Mesendoderm (in vitro differentiated cells): ENCODE measurements at regions not wholly inside any gene's neighbourhood (a gene's known extent, or its start where the extent isn't known, plus 50 kb on each side); places are given as distances from the start of the nearest gene placed in this dataset.

Source experiments
- DNase-seq: peaks from one replicate; pipeline ENCODE4 v3.0.0; 2013
- H2AK5ac ChIP-seq: 2 replicates; pipeline ENCODE4 v1.6.1; 2013; ENCODE audit warnings: low read length, inconsistent platforms
- H2BK120ac ChIP-seq: 2 replicates; pipeline ENCODE4 v1.6.1; 2013; ENCODE audit warnings: low read depth, mild to moderate bottlenecking, low read length, moderate library complexity, mixed read lengths
- H2BK15ac ChIP-seq: replicated peaks from 2 replicates; pipeline ENCODE4 v1.6.1; 2013; ENCODE audit warnings: low read depth, mild to moderate bottlenecking, moderate library complexity
- H2BK5ac ChIP-seq: 2 replicates; pipeline ENCODE4 v1.6.1; 2013; ENCODE audit warnings: low read length, inconsistent platforms
- H3K18ac ChIP-seq: 2 replicates; pipeline ENCODE4 v1.6.1; 2013; ENCODE audit warnings: mild to moderate bottlenecking, low read length, mixed read lengths
- H3K23ac ChIP-seq: one replicate; pipeline ENCODE4 v1.6.1; 2013; ENCODE audit warnings: low read length
- H3K27ac ChIP-seq: 2 replicates; pipeline ENCODE4 v1.5.1; 2013; ENCODE audit warnings: low read depth, mild to moderate bottlenecking, inconsistent platforms, low read length, moderate library complexity
- H3K27me3 ChIP-seq: 2 replicates; pipeline ENCODE4 v1.6.1; 2013; ENCODE audit warnings: low read length, control low read depth, mild to moderate bottlenecking, inconsistent platforms; ENCODE audit not compliant: insufficient read depth, poor library complexity
- H3K36me3 ChIP-seq: 2 replicates; pipeline ENCODE4 v1.6.1; 2013; ENCODE audit warnings: low read length, inconsistent platforms; ENCODE audit not compliant: control insufficient read depth, insufficient read depth
- H3K4ac ChIP-seq: one replicate; pipeline ENCODE4 v1.6.1; 2013; ENCODE audit warnings: low read depth, mild to moderate bottlenecking, low read length, moderate library complexity
- H3K4me1 ChIP-seq: 2 replicates; pipeline ENCODE4 v1.6.1; 2013; ENCODE audit warnings: low read depth, low read length, inconsistent platforms; ENCODE audit not compliant: control insufficient read depth
- H3K4me2 ChIP-seq: 2 replicates; pipeline ENCODE4 v1.6.1; 2013; ENCODE audit warnings: low read length
- H3K4me3 ChIP-seq: 2 replicates; pipeline ENCODE4 v1.5.1; 2013; ENCODE audit warnings: mild to moderate bottlenecking, low read length
- H3K56ac ChIP-seq: one replicate; pipeline ENCODE4 v1.6.1; 2013; ENCODE audit warnings: low read length
- H3K79me1 ChIP-seq: 2 replicates; pipeline ENCODE4 v1.6.1; 2013; ENCODE audit warnings: low read length, inconsistent platforms
- H3K79me2 ChIP-seq: 2 replicates; pipeline ENCODE4 v1.6.1; 2013; ENCODE audit warnings: mild to moderate bottlenecking, low read length; ENCODE audit not compliant: control insufficient read depth, insufficient read depth
- H3K9ac ChIP-seq: 2 replicates; pipeline ENCODE4 v1.6.1; 2013; ENCODE audit warnings: low read length, inconsistent platforms
- H4K5ac ChIP-seq: one replicate; pipeline ENCODE4 v1.6.1; 2013; ENCODE audit warnings: low read length
- H4K8ac ChIP-seq: one replicate; pipeline ENCODE4 v1.6.1; 2013; ENCODE audit warnings: low read depth, mild to moderate bottlenecking, control low read depth, low read length, moderate library complexity
- WGBS: extraction: QIAGEN DNeasy Blood & Tissue Kit; methylation state at CpG from one replicate; pipeline ENCODE4 v1.1.7; 2013; ENCODE audit warnings: low lambda C conversion rate, missing lambda C conversion rate; ENCODE audit not compliant: insufficient coverage; ENCODE audit errors: extremely low coverage; 5-methylcytosine and 5-hydroxymethylcytosine counted together

DNA sequence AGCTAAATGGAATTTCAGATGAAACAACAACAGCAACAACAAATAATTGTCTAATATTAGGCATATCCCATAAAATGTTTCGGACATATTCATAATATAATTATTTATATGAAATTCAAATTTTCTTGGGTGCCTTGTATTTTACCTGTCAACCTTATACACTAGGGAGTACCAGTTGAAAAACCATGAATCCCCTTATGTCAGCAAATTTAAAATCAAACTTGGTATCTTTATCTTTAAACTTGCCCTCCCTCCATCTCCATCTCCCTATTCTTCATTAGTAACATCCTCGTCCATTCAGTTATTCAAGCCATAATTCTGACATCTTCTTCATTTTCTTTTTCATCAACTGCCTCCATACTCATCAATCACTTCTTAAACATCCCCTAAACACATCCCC, 974.5 kb upstream of the HS3ST1 start:
- Histone ChIP-seq H3K9ac (no peak overlapping the region), H3K27ac (no peak overlapping the region), H3K18ac (no peak overlapping the region), H2BK5ac (no peak overlapping the region), H3K4ac (no peak overlapping the region), H2BK15ac (no peak overlapping the region), H4K5ac (no peak overlapping the region), H4K8ac (no peak overlapping the region), H3K4me2 (no peak overlapping the region), H2AK5ac (no peak overlapping the region), H3K4me3 (no peak overlapping the region), H3K56ac (no peak overlapping the region), H3K79me1 (no peaks in the 10 kb centered on the region), H3K36me3 (no peaks in the 10 kb centered on the region), H2BK120ac (no peak overlapping the region), H3K23ac (no peak overlapping the region), H3K27me3 (no peaks in the 10 kb centered on the region), H3K79me2 (no peaks in the 10 kb centered on the region), H3K4me1 (no peaks in the 10 kb centered on the region)
- no peak for DNase-seq
- WGBS: no CpG with 5 or more reads among the region's 2 CpGs

DNA sequence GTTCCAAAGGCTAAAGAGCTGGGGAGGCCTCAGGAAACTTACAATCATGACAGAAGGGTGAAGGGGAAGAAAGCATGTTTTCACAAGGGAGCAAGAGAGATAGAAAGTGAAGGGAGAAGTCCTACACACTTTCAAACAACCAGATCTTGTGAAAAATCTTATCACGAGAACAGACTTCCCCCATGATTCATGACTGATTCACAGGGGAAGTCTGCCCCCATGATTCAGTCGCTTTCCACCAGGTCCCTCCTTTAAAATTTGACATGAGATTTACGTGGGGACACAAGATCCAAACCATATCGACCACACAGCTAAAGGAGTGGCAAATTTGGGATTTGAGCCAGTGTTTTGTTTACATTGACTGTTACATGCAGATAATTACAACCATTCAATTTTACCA, 971.1 kb upstream of the HS3ST1 start:
- DNase-seq: no peak
- Histone ChIP-seq H3K18ac (no peak overlapping the region), H3K79me2 (no peaks in the 10 kb centered on the region), H3K27ac (no peak overlapping the region), H4K5ac (no peak overlapping the region), H3K36me3 (no peaks in the 10 kb centered on the region), H3K4ac (no peak overlapping the region), H3K23ac (no peak overlapping the region), H4K8ac (no peak overlapping the region), H2BK120ac (no peak overlapping the region), H3K9ac (no peak overlapping the region), H3K56ac (no peak overlapping the region), H3K27me3 (no peaks in the 10 kb centered on the region), H3K4me1 (no peaks in the 10 kb centered on the region), H2BK5ac (no peak overlapping the region), H2AK5ac (no peak overlapping the region), H2BK15ac (no peak overlapping the region), H3K4me2 (no peak overlapping the region), H3K79me1 (no peaks in the 10 kb centered on the region), H3K4me3 (no peak overlapping the region)
- no CpG with 5 or more reads among the region's 4 CpGs for WGBS

DNA sequence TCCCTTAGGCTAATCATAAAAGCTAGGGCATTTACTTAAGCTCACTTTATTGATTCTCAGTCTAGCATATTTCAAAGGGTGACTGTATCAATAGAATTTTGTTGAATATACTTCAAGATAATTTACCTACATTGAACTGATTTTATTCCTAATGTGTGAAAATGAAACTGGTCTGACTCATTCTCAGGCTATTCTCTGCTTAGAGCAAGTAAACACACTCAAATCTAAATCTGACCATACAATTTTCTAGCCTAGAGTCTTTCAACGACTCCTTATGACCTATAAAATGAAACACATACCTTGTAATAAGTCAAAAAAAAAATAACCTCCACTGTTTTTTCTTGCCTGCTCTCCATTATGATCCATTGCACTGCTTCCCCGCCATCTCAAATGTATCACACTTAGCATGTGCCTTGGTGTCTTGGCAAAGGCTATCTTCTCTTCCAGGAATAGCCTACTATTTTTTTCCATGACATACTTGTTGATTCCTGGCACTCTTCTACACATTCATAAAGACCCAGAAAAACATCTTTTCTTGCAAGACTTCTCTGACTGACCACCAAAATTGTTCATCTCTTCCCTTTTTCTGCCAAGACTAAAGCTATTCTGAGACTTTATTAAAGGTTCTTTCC, 965.1 kb upstream of the HS3ST1 start:
- Histone ChIP-seq H3K56ac (no peak overlapping the region), H3K9ac (no peak overlapping the region), H3K27ac (no peak overlapping the region), H2BK120ac (no peak overlapping the region), H4K5ac (no peak overlapping the region), H3K23ac (no peak overlapping the region), H3K4me3 (no peak overlapping the region), H2BK5ac (no peak overlapping the region), H3K4me2 (no peak overlapping the region), H3K79me2 (no peaks in the 10 kb centered on the region), H4K8ac (no peak overlapping the region), H3K4me1 (no peaks in the 10 kb centered on the region), H2AK5ac (no peak overlapping the region), H2BK15ac (no peak overlapping the region), H3K79me1 (no peaks in the 10 kb centered on the region), H3K18ac (no peak overlapping the region), H3K36me3 (no peaks in the 10 kb centered on the region), H3K27me3 (no peaks in the 10 kb centered on the region), H3K4ac (no peak overlapping the region)
- no peak for DNase-seq
- WGBS: no CpG with 5 or more reads among the region's 2 CpGs

DNA sequence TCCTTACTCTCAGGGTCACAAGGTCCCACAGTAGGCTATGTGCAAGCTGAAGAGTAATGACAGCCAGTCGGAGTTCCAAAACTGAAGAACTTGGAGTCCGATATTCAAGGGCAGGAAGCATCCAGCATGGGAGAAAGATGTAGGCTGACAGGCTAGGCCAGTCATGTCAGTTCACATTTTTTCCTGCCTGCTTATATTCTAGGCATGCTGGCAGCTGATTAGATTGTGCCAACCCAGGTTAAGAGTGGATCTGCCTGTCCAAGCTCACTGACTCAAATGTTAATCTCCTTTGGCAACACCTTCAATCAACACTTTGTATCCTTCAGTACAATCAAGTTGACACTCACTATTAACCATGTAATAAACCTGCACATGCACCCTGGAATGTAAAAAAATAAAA, 960.9 kb upstream of the HS3ST1 start:
- no peak overlapping the region for H3K18ac ChIP-seq
- no peak overlapping the region for H4K5ac ChIP-seq
- H3K79me2 ChIP-seq: no peaks in the 10 kb centered on the region
- no peak overlapping the region for H3K9ac ChIP-seq
- H3K4me1 ChIP-seq: no peaks in the 10 kb centered on the region
- no peak overlapping the region for H3K56ac ChIP-seq
- H2BK15ac ChIP-seq: no peak overlapping the region
- no peak overlapping the region for H3K4ac ChIP-seq
- no CpG with 5 or more reads among the region's 2 CpGs for WGBS
- H3K27me3 ChIP-seq: no peaks in the 10 kb centered on the region
- H2AK5ac ChIP-seq: no peak overlapping the region
- DNase-seq: no peak
- no peak overlapping the region for H2BK120ac ChIP-seq
- H3K36me3 ChIP-seq: no peaks in the 10 kb centered on the region
- H2BK5ac ChIP-seq: no peak overlapping the region
- H3K79me1 ChIP-seq: no peaks in the 10 kb centered on the region
- no peak overlapping the region for H3K4me3 ChIP-seq
- H3K23ac ChIP-seq: no peak overlapping the region
- H3K27ac ChIP-seq: no peak overlapping the region
- H3K4me2 ChIP-seq: no peak overlapping the region
- no peak overlapping the region for H4K8ac ChIP-seq

DNA sequence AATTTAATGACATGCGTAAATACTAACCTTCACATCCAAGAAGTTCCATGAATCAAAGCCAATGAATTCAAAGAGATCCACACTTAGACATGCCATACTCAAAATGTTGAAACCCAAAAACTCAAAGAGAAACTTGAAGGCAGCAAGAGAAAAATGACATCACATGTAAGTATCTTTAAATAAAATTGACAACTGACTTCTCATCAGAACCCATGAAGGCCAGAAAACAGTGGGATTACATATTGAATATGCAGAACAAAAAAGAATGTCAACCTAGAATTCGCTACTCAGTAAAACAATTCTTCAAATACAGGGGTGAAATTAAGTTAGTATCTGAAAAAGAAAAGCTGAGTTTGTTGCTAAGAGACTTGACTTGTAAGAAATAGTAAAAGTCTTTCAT, 953.9 kb upstream of the HS3ST1 start:
- Histone ChIP-seq H3K27ac (no peak overlapping the region), H3K4me1 (no peaks in the 10 kb centered on the region), H3K18ac (no peak overlapping the region), H3K56ac (no peak overlapping the region), H3K23ac (no peak overlapping the region), H4K5ac (no peak overlapping the region), H3K4me2 (no peak overlapping the region), H3K79me2 (no peaks in the 10 kb centered on the region), H3K4me3 (no peak overlapping the region), H3K4ac (no peak overlapping the region), H2BK5ac (no peak overlapping the region), H4K8ac (no peak overlapping the region), H3K36me3 (no peaks in the 10 kb centered on the region), H2BK120ac (no peak overlapping the region), H2AK5ac (no peak overlapping the region), H2BK15ac (no peak overlapping the region), H3K27me3 (no peaks in the 10 kb centered on the region), H3K79me1 (no peaks in the 10 kb centered on the region), H3K9ac (no peak overlapping the region)
- no peak for DNase-seq
- no CpG with 5 or more reads among the region's 2 CpGs for WGBS

DNA sequence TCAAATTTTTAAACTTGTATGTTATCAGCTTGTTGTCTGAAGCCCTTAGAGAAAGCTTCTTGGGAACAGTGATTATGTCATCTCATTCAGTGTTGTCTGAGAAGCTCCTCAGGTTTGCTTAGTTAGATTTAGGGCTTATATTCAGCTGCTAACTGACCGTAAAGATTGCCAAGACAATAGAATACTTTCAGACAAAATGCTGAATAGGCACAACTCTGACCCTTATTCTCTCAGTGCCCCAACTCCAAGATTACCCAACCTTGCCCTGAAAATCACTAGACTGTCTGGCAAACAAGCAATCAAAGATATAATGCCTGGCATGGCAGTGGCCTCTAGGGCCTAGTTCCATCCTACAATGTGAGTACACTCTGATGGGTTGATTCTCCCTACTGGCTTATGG, 950.5 kb upstream of the HS3ST1 start:
- H3K79me2 ChIP-seq: no peaks in the 10 kb centered on the region
- no peak overlapping the region for H3K27ac ChIP-seq
- no peak overlapping the region for H3K56ac ChIP-seq
- no peak overlapping the region for H3K4ac ChIP-seq
- DNase-seq: no peak
- no peak overlapping the region for H2BK5ac ChIP-seq
- H3K18ac ChIP-seq: no peak overlapping the region
- H3K79me1 ChIP-seq: no peaks in the 10 kb centered on the region
- H3K4me2 ChIP-seq: no peak overlapping the region
- no peak overlapping the region for H3K23ac ChIP-seq
- H4K5ac ChIP-seq: no peak overlapping the region
- H3K27me3 ChIP-seq: no peaks in the 10 kb centered on the region
- no peak overlapping the region for H4K8ac ChIP-seq
- no peak overlapping the region for H2BK15ac ChIP-seq
- no CpG with 5 or more reads among the region's 1 CpG for WGBS
- no peak overlapping the region for H2BK120ac ChIP-seq
- H3K36me3 ChIP-seq: no peaks in the 10 kb centered on the region
- no peak overlapping the region for H2AK5ac ChIP-seq
- no peak overlapping the region for H3K4me3 ChIP-seq
- H3K9ac ChIP-seq: no peak overlapping the region
- H3K4me1 ChIP-seq: no peaks in the 10 kb centered on the region
